Endothelial cell of umbilical vein (primary cell): ENCODE measurements at regions not wholly inside any gene's neighbourhood (a gene's known extent, or its start where the extent isn't known, plus 50 kb on each side); places are given as distances from the start of the nearest gene placed in this dataset.

Experiments
- BruUV-seq: library from RNA; stranded (reverse); fragments of 400-500 nt; replicated peaks from 2 replicates; lab custom pipeline; 2021; lab: Mats Ljungman, UMichigan
- CTCF ChIA-PET: fragments of 300-600, 350-600 bp; sonication (Branson Sonifier 250); formaldehyde crosslinking; loops from one replicate; lab custom pipeline; 2021; ENCODE audit warnings: antibody characterized with exemption, inconsistent platforms; lab: Charles Lee
- POLR2A ChIA-PET: fragments of 300-600, 350-600 bp; sonication (Branson Sonifier 250); formaldehyde crosslinking; loops from one replicate; lab custom pipeline; 2021; ENCODE audit warnings: antibody characterized with exemption, inconsistent platforms; lab: Charles Lee
- DNase-seq: peaks from one replicate; pipeline ENCODE4 v3.0.0-alpha.2; 2011; ENCODE audit warnings: low read depth, low spot score
- FAIRE-seq: peaks from 2 replicates; lab custom pipeline; 2011; peaks lifted over from hg19 to GRCh38; lab: Jason Lieb, UNC
- H2AFZ ChIP-seq: 2 replicates; pipeline ENCODE4 v1.6.0; 2012; ENCODE audit warnings: low read depth, low read length, control low read depth, inconsistent platforms
- H3K27ac ChIP-seq: 2 replicates; pipeline ENCODE4 v1.5.1; 2011; ENCODE audit warnings: low read depth, mild to moderate bottlenecking, control low read depth, low read length, moderate library complexity; ENCODE audit not compliant: insufficient read depth
- H3K27me3 ChIP-seq, 2 experiments: 2 replicates each; pipeline versions ENCODE4 v1.6.0 to v1.6.1; 2011; ENCODE audit warnings: low read length in 2 of 2, mixed read lengths in 1 of 2; ENCODE audit not compliant: control insufficient read depth in 2 of 2, insufficient read depth in 2 of 2
- H3K36me3 ChIP-seq, 2 experiments: 2 replicates in 1 of 2; 3 replicates in 1 of 2; pipeline ENCODE4 v1.5.1; 2011; ENCODE audit warnings: low read length in 2 of 2, mild to moderate bottlenecking in 1 of 2, moderate library complexity in 1 of 2; ENCODE audit not compliant: control insufficient read depth in 2 of 2, insufficient read depth in 2 of 2; ENCODE audit errors: extremely low read depth in 1 of 2
- H3K4me1 ChIP-seq: 3 replicates; pipeline ENCODE4 v1.5.1; 2011; ENCODE audit warnings: mild to moderate bottlenecking, low read length; ENCODE audit not compliant: control insufficient read depth, insufficient read depth; ENCODE audit errors: extremely low read depth
- H3K4me2 ChIP-seq: 2 replicates; pipeline ENCODE4 v1.6.1; 2011; ENCODE audit warnings: low read length, control low read depth, mixed read lengths; ENCODE audit not compliant: insufficient read depth
- H3K4me3 ChIP-seq, 3 experiments: fragments of 200-600 bp in 1 of 3; sonication (generic), shearing (Covaris generic) in 1 of 3; replicated peaks in 1 of 3; 2 replicates each; pipeline ENCODE4 v1.5.1; 2011 to 2016; ENCODE audit warnings: control low read depth in 3 of 3, low read length in 3 of 3, mild to moderate bottlenecking in 2 of 3, inconsistent platforms in 1 of 3, low read depth in 1 of 3, moderate library complexity in 1 of 3; ENCODE audit not compliant: insufficient read depth in 1 of 3
- H3K79me2 ChIP-seq: 2 replicates; pipeline ENCODE4 v1.6.0; 2012; ENCODE audit warnings: low read length, inconsistent platforms; ENCODE audit not compliant: control insufficient read depth, insufficient read depth
- H3K9ac ChIP-seq: replicated peaks from 2 replicates; pipeline ENCODE3; 2011; ENCODE audit warnings: low read length, control low read depth; ENCODE audit not compliant: insufficient read depth; ENCODE audit errors: extremely low read depth
- H3K9me1 ChIP-seq: replicated peaks from 3 replicates; pipeline ENCODE4 v1.6.0; 2011; ENCODE audit warnings: mild to moderate bottlenecking, low read length; ENCODE audit not compliant: control insufficient read depth, insufficient read depth; ENCODE audit errors: extremely low read depth
- H3K9me3 ChIP-seq: replicated peaks from 2 replicates; pipeline ENCODE4 v1.5.1; 2012; ENCODE audit warnings: low read length, inconsistent platforms; ENCODE audit not compliant: control insufficient read depth, insufficient read depth
- H4K20me1 ChIP-seq: replicated peaks from 2 replicates; pipeline ENCODE3; 2011; ENCODE audit warnings: mild to moderate bottlenecking, low read length; ENCODE audit not compliant: control insufficient read depth, insufficient read depth; ENCODE audit errors: extremely low read depth
- CTCF ChIP-seq, 2 donors: IDR thresholded peaks; 1 replicate in 1 of 2; 2 replicates in 1 of 2; pipeline ENCODE4 v1.5.1; 2011; ENCODE audit warnings: low read length in 2 of 2, mild to moderate bottlenecking in 2 of 2, moderate library complexity in 2 of 2, control low read depth in 1 of 2, inconsistent platforms in 1 of 2, low read depth in 1 of 2; ENCODE audit not compliant: insufficient read depth in 1 of 2; ENCODE audit errors: extremely low read depth in 1 of 2
- EZH2 ChIP-seq: IDR thresholded peaks from 2 replicates; pipeline ENCODE4 v1.6.1; 2012; ENCODE audit warnings: borderline replicate concordance, low read depth, mild to moderate bottlenecking, moderate library complexity, low read length, inconsistent platforms; ENCODE audit not compliant: severe bottlenecking
- FOS ChIP-seq: IDR thresholded peaks from 2 replicates; pipeline ENCODE4 v1.6.1; 2011; ENCODE audit warnings: mild to moderate bottlenecking, low read length, moderate library complexity, borderline replicate concordance; ENCODE audit not compliant: insufficient read depth
- GATA2 ChIP-seq: IDR thresholded peaks from 2 replicates; pipeline ENCODE4 v1.7.0; 2011; ENCODE audit warnings: low read depth, mild to moderate bottlenecking, moderate library complexity, mixed read lengths, low read length; ENCODE audit not compliant: insufficient read length, insufficient read depth
- JUN ChIP-seq: IDR thresholded peaks from 2 replicates; pipeline ENCODE4 v1.6.1; 2011; ENCODE audit warnings: borderline replicate concordance, low read depth; ENCODE audit not compliant: insufficient read length, insufficient read depth
- MAX ChIP-seq: IDR thresholded peaks from 2 replicates; pipeline ENCODE4 v1.6.1; 2011; ENCODE audit not compliant: insufficient read depth, insufficient read length
- MYC ChIP-seq: IDR thresholded peaks from one replicate; pipeline ENCODE4 v1.6.1; 2011; ENCODE audit warnings: mild to moderate bottlenecking, low read depth, low read length
- POLR2A ChIP-seq: IDR thresholded peaks from 2 replicates; pipeline ENCODE4 v1.6.1; 2012; ENCODE audit warnings: low read depth, mild to moderate bottlenecking, control low read depth, low read length
- POLR2AphosphoS5 ChIP-seq: IDR thresholded peaks from 2 replicates; pipeline ENCODE4 v1.6.1; 2012; ENCODE audit warnings: low read depth, mild to moderate bottlenecking, control low read depth, low read length, moderate library complexity; ENCODE audit not compliant: insufficient read depth
- dilution Hi-C: fragments of 300-500 bp; cut with MboI; formaldehyde crosslinking; loops from one replicate; pipeline ENCODE4 v1.15.0; 2019; ENCODE audit warnings: low sequenced_read_pairs; ENCODE audit not compliant: extremely low pct_ligation_motif_present
- intact Hi-C: fragments of 100-400 bp; cut with micrococcal nuclease; formaldehyde crosslinking; loops from one replicate; pipeline ENCODE4 v1.10.0; 2022

- Histone ChIP-seq H3K79me2 (no peaks in the 10 kb centered on the region), H3K9me3 (no peaks in the 10 kb centered on the region), H3K9me1 (no peaks in the 10 kb centered on the region), H3K4me1 (peaks cover 20% of the 10 kb centered on the region), H2AFZ (peak overlapping the region; percentile 81), H3K36me3 (no peaks in the 10 kb centered on the region), H3K27me3 (no peaks in the 10 kb centered on the region), H3K27ac (no peak overlapping the region), H3K9ac (no peak overlapping the region), H4K20me1 (no peaks in the 10 kb centered on the region), H3K4me2 (no peak overlapping the region), H3K4me3 (no peak overlapping the region)
- no TSS peak for BruUV-seq
- dilution Hi-C loops (no loop called here), intact Hi-C loops (no loop called here)
- no peak for DNase-seq
- no peak for TF ChIP-seq MAX
- TF ChIP-seq POLR2A: no peak
- TF ChIP-seq MYC: no peak
- TF ChIP-seq EZH2: no peak
- TF ChIP-seq GATA2: no peak
- TF ChIP-seq POLR2AphosphoS5: no peak
- no peak for TF ChIP-seq FOS
- no peak for TF ChIP-seq CTCF (IDR thresholded peaks at IDR 0.05; ENCODE audit: extremely low read depth in 1 of 2, insufficient read depth in 1 of 2, low read depth in 1 of 2, low read length in 2 of 2)
- no peak for TF ChIP-seq JUN
- no peak for FAIRE-seq
- ChIA-PET POLR2A (no interaction called here), CTCF (no interaction called here)
Observed at GRCh38 chr3:99330924-99331532, 307.4 kb upstream of the COL8A1 start.
